Skeletal muscle satellite cell (primary cell): ENCODE measurements at regions not wholly inside any gene's neighbourhood (a gene's known extent, or its start where the extent isn't known, plus 50 kb on each side); places are given as distances from the start of the nearest gene placed in this dataset.

ENCODE experiments used
- H3K27me3 ChIP-seq: 2 replicates; pipeline ENCODE4 v1.7.0; 2013; ENCODE audit warnings: low read length; ENCODE audit not compliant: control insufficient read depth, insufficient read depth
- H3K36me3 ChIP-seq: 2 replicates; pipeline ENCODE4 v1.7.0; 2013; ENCODE audit warnings: mild to moderate bottlenecking, control low read depth, low read length; ENCODE audit not compliant: insufficient read depth
- H3K4me1 ChIP-seq: 2 replicates; pipeline ENCODE4 v1.7.0; 2013; ENCODE audit warnings: low read length; ENCODE audit not compliant: control insufficient read depth, insufficient read depth
- H3K4me2 ChIP-seq: 2 replicates; pipeline ENCODE4 v1.7.0; 2013; ENCODE audit warnings: mild to moderate bottlenecking, low read length
- H3K4me3 ChIP-seq: 2 replicates; pipeline ENCODE4 v1.7.0; 2013; ENCODE audit warnings: low read length
- H3K9ac ChIP-seq: 2 replicates; pipeline ENCODE4 v1.7.0; 2013; ENCODE audit warnings: mild to moderate bottlenecking, low read depth, low read length, moderate library complexity
- H3K9me3 ChIP-seq: replicated peaks from 2 replicates; pipeline ENCODE4 v1.7.0; 2013; ENCODE audit warnings: mild to moderate bottlenecking, control low read depth, low read length

DNA sequence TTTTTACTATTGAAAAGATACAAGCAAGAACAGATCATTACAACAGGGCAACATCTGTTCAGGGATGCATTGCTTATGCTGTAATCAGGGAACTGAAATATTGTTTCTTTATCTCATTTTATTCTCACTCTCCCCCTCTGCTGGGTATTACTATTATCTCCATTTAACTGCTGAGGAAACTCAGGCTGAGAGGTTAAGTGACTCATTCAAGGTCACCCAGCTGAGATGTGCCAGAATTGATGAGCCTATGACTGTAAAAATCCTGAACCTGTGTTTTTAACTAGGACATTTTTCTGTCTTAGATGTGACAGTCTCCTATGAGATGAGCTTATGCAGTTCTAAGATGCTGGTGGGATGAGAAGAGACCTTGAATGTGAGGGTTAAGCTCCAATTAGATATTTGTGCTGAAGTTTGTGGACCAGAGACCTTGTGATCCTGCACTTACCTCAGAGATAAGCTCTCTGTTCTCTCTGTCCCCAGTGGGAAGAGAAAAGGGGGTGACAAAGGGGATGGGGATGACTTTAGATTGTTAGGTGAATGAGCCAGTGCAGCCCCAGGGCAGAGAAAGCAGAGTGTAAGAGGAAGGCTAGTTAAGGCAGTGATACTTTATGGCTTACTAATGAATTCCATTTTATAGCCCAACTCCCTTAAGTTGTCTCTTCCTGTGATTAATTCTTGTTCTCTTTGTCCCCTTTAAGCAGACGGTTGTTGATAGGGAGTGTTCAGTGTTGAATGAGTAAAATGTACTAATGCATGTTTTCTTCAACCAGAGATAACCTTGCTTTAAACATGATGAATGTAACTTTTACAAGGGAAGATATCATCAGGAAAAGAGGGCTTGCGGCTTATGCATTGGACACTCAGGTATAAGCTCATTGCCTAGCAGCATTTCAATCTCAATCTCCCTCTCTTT lies 111.4 kb downstream of the HLX start:
- H3K4me3 ChIP-seq: no peak overlapping the region
- no peaks in the 10 kb centered on the region for H3K36me3 ChIP-seq
- H3K27me3 ChIP-seq: no peaks in the 10 kb centered on the region
- H3K9me3 ChIP-seq: no peaks in the 10 kb centered on the region
- peak overlapping the region; percentile 27 for H3K4me2 ChIP-seq
- H3K9ac ChIP-seq: no peak overlapping the region
- peaks cover 26% of the 10 kb centered on the region for H3K4me1 ChIP-seq

DNA sequence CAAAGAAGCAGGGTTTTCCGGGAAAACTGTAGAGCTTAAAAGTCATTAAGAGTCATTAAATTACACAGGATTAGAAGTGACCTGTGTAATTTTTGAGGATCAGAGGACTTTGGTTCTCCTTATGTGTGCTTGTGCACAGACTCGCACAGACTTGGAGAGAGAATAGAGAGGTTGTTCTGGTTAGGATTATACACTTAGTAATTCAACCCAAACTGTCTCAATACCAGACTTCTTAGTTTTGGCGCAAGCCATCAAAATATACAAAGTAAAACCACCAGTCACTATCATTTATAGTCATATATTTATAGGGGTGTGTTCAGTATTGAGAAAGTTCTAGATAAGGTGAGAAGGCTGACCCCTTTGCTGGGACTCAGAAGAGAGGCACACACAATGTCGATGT lies 112.3 kb downstream of the HLX start:
- peaks cover 26% of the 10 kb centered on the region for H3K4me1 ChIP-seq
- H3K36me3 ChIP-seq: no peaks in the 10 kb centered on the region
- H3K9me3 ChIP-seq: no peaks in the 10 kb centered on the region
- no peak overlapping the region for H3K4me2 ChIP-seq
- no peaks in the 10 kb centered on the region for H3K27me3 ChIP-seq
- no peak overlapping the region for H3K9ac ChIP-seq
- no peak overlapping the region for H3K4me3 ChIP-seq

DNA sequence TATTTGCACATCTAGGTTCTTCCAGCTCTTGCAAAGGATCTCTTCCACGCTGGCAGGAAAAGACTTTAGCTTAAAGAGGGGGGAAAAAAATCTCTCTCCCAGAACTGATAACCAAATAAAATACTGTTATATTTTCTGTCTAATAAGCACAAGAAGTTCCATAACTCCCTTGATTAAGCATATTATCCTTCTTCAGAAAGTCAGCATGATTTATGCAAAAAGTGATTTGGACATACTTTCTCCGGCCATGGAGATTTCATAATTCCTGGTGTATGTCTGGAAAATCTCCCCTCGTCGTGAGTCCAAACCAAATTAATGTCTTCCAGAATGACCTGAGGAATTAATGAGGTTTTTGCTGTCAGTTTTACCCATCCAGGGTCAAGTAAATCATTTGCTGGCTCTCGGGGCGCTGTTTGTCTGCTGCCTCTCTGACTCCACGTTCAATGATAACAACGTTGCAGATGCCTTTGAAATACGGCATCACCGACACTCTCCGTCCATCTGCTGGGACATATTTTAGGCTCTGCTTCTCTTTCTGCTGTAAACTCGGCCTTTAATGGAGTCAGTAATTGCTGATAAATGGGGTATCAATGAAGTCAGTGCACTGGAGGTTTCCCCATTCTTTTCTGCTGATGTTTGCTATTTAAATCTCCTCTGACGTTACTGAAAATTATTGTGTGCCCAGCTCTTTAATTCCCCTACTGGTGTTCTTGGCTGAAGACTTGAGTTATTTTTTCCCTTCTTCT lies 112.9 kb downstream of the HLX start:
- peak overlapping the region; percentile 49 for H3K4me3 ChIP-seq

DNA sequence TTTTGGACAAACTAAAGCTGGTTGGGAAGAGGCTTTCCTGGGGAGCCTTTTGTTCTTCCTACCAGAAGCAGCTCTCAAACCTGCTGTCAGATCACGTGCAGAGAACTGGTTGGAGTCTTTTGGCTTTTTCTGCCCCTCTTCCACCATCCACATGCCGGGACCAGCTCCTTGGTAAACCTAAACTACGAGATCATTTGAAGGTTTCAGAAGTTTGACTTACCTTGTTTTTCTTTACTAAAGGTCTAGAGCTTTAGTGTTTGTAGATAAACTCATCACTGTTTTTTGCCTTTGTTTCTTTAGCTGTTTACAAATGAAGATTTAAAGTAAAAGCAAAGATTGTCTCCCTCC lies 113.4 kb downstream of the HLX start:
- peaks cover 26% of the 10 kb centered on the region for H3K4me1 ChIP-seq
- no peaks in the 10 kb centered on the region for H3K36me3 ChIP-seq
- no peaks in the 10 kb centered on the region for H3K9me3 ChIP-seq
- H3K4me2 ChIP-seq: peak overlapping the region; percentile 72
- H3K27me3 ChIP-seq: no peaks in the 10 kb centered on the region
- peak overlapping the region; percentile 49 for H3K4me3 ChIP-seq
- no peak overlapping the region for H3K9ac ChIP-seq

More for the DNA sequence above, 112.9 kb downstream of the HLX start:
- Histone ChIP-seq H3K9me3 (no peaks in the 10 kb centered on the region), H3K36me3 (no peaks in the 10 kb centered on the region), H3K4me2 (peak overlapping the region; percentile 72), H3K27me3 (no peaks in the 10 kb centered on the region), H3K9ac (peak overlapping the region; percentile 17), H3K4me1 (peaks cover 26% of the 10 kb centered on the region)

DNA sequence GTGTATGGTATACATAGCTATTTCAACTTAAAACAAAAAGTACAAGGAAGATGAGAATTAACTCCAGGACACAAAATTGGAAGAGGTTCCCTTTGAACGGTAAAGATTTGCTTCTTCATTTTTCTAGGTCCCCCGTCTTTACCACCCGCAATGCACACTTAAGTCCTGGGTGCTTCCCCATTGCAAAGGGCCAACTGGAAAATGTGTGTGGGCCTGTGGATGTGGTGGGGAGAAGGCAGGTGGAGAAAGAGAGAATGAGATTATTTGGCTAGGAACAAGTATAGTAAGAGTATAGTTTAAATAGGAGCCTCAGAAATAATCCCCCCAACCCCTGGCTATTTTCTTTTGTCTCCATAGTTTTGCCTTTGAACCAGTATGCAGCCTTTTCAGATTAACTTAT lies 115.4 kb downstream of the HLX start:
- Histone ChIP-seq H3K27me3 (no peaks in the 10 kb centered on the region), H3K36me3 (no peaks in the 10 kb centered on the region), H3K9ac (no peak overlapping the region), H3K4me2 (no peak overlapping the region), H3K4me3 (no peak overlapping the region), H3K9me3 (no peaks in the 10 kb centered on the region), H3K4me1 (peaks cover 26% of the 10 kb centered on the region)

DNA sequence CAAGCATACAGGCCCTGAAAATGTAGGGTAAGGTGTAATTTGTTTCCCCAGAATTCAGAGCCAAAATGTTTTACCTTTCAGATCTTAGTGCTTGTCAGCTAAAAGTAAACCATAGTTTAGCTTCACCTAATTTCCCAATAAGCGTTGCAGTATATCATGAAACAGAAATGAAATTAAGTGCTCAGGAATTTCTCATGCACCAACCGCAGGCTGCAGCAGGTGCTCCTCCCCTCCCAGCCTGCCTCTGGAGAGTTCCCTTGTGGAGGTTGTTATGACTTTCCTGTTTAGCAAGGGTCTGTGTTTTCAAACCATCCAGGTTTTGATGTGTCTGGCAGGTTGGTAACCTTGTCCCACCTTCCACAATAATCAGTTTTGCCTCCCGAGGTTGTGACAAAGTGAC lies 118.5 kb downstream of the HLX start:
- Histone ChIP-seq H3K36me3 (no peaks in the 10 kb centered on the region), H3K4me2 (no peak overlapping the region), H3K9ac (no peak overlapping the region), H3K4me1 (peaks cover 4% of the 10 kb centered on the region), H3K9me3 (no peaks in the 10 kb centered on the region), H3K4me3 (no peak overlapping the region), H3K27me3 (no peaks in the 10 kb centered on the region)

DNA sequence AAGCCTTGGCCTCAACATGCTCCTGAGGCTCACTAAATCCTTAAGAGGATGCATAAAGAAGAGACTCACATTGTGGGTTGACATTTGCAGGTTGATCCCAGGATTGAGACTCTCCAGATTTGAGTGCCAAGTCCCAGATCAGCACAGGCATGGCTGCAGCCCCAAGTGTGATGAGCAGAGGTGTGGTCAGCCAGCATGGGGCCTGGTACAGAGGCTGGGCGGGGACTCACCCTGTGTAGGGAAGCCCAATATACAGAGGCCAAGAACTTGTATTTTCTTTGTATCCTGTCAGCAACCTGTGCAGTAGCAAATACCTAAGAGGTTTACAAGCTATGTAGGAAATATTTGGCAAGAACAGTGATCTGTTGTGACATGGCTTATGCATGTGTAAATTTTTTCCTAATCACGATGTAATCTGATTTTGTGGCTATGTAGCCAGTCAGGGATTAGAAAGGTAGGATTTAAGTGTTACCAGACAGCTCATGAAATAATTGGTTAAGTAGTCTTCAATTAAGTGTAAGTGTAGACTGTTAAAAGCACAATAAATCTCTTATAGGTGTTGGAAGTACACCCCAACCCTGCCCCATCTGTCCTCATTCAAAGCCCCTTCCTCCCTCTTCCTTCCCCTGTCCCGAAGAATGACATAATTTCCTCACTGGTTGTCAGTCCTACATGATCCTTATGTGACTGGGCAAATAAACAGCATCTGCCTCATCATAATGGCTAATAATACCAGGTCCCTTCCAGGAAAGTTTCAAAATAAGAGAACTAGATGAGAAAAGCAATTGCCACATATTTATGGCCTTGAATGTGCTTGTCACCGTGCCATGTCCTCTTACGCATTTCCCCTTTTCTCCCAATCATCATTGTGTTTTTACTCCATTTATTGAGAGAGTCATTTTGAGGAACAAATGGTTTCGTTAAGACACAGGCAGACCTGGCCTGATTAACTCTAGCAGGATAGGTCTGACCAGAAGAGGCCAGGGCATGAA lies 120.9 kb downstream of the HLX start:
- Histone ChIP-seq H3K27me3 (no peaks in the 10 kb centered on the region), H3K4me1 (no peaks in the 10 kb centered on the region), H3K36me3 (no peaks in the 10 kb centered on the region), H3K4me2 (no peak overlapping the region), H3K9me3 (no peaks in the 10 kb centered on the region), H3K4me3 (no peak overlapping the region), H3K9ac (no peak overlapping the region)

DNA sequence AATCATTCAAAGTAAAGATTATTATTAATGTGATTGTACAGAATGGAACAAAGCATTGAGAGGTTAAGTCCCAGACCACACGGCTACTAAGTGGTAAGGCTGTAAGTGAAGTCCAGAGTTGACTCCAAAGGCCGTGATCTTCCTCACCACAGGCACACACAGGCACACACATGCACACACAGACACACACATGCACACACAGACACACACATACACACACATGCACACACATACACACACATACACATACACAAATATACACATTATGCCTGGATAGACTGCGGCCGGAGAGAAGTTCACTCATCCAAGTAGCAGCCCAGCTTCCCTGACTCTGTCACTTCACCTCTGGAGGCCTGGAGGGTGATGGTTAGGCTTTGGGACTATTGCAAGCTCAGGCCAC lies 121.9 kb downstream of the HLX start:
- no peaks in the 10 kb centered on the region for H3K9me3 ChIP-seq
- no peak overlapping the region for H3K4me2 ChIP-seq
- no peaks in the 10 kb centered on the region for H3K36me3 ChIP-seq
- H3K9ac ChIP-seq: no peak overlapping the region
- H3K4me1 ChIP-seq: no peaks in the 10 kb centered on the region
- no peak overlapping the region for H3K4me3 ChIP-seq
- H3K27me3 ChIP-seq: no peaks in the 10 kb centered on the region

DNA sequence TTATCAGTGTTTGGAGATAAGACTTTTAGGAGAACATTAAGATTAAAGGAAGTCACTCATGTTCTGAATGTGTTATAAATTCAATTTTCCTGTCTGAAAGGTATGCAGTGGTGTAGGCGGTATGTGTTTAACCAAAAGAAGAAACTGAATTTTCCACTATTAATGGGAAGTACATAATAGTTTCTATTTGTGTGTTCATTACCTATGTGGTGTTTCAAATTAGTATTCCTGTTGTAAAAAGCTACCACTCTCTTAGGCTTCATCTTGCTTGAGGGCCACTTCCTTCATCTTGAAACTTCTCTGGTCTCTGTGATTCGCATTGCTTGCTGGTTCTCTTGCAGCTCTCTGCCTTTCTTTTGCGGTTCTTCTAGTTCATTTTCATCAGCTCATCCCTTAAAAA lies 123.4 kb downstream of the HLX start:
- no peak overlapping the region for H3K4me3 ChIP-seq
- H3K36me3 ChIP-seq: no peaks in the 10 kb centered on the region
- H3K4me1 ChIP-seq: no peaks in the 10 kb centered on the region
- H3K27me3 ChIP-seq: no peaks in the 10 kb centered on the region
- no peaks in the 10 kb centered on the region for H3K9me3 ChIP-seq
- no peak overlapping the region for H3K9ac ChIP-seq
- no peak overlapping the region for H3K4me2 ChIP-seq

DNA sequence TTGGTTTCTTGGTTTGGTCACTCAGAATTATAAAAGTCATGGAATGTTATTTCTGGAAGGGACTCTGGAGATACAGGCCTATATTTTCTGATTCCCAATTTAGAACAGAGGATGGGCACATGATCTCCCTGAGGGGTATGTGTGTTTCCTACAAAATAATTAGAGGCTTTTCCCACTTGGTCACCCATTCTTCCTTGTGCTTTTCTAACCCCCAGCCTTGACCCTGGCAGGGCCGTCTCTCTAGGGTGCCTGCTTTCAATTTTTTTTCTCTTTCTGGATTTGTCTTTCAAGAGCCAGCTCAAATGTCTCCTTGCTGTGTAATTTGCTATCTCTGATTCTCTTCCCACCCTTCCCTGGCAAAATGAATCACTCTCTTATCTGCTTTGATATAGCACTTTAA lies 131.9 kb downstream of the HLX start:
- Histone ChIP-seq H3K9me3 (no peaks in the 10 kb centered on the region), H3K4me3 (no peak overlapping the region), H3K4me1 (no peaks in the 10 kb centered on the region), H3K9ac (no peak overlapping the region), H3K36me3 (no peaks in the 10 kb centered on the region), H3K27me3 (no peaks in the 10 kb centered on the region), H3K4me2 (no peak overlapping the region)

DNA sequence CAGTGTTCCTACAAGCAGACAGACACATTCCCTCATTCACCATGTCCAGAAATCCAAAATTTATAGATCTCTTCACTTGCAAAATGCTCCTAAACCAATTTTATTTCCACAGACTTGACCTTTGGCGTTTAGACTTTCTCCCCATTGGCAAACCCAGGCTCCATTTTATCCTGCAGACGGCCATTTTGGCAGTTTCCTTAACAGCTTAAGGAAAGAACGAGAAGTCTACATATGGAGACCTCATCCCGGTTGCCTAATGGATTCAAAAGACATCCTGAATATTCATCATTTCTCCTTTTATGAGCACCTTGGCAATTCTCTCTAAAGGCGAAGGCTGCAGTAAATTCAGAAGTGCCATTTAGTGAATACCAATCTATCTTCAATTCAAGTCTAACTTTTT lies 132.9 kb downstream of the HLX start:
- Histone ChIP-seq H3K4me1 (no peaks in the 10 kb centered on the region), H3K9me3 (no peaks in the 10 kb centered on the region)

More for the DNA sequence above, 132.9 kb downstream of the HLX start:
- Histone ChIP-seq H3K36me3 (no peaks in the 10 kb centered on the region), H3K4me2 (no peak overlapping the region), H3K9ac (no peak overlapping the region), H3K4me3 (no peak overlapping the region), H3K27me3 (no peaks in the 10 kb centered on the region)
